Ovary (tissue), 7 donors: ENCODE measurements at regions not wholly inside any gene's neighbourhood (a gene's known extent, or its start where the extent isn't known, plus 50 kb on each side); places are given as distances from the start of the nearest gene placed in this dataset.

Experiments
- DNase-seq, 5 donors: peaks; one replicate each; pipeline ENCODE4 v3.0.0-alpha.2; 2019 to 2020
- H3K27ac ChIP-seq, 2 donors: fragments of 200-600 bp; one replicate each; pipeline versions ENCODE4 v1.5.1 to v1.8.0; 2019 to 2022
- H3K27me3 ChIP-seq: fragments of 200-600 bp; one replicate; pipeline ENCODE4 v1.8.0; 2022
- H3K36me3 ChIP-seq: fragments of 200-600 bp; sonication (generic); one replicate; pipeline ENCODE4 v1.5.1; 2019
- H3K4me1 ChIP-seq: one replicate; pipeline ENCODE4 v1.8.1; 2013; ENCODE audit warnings: mild to moderate bottlenecking, moderate library complexity; ENCODE audit not compliant: insufficient read depth
- H3K4me3 ChIP-seq: fragments of 200-600 bp; sonication (generic); one replicate; pipeline ENCODE4 v1.5.1; 2017
- H3K9me3 ChIP-seq, 2 donors: fragments of 200-600 bp in 1 of 2; sonication (generic) in 1 of 2; one replicate each; pipeline versions ENCODE4 v1.5.1 to v1.8.1; 2013 to 2019; ENCODE audit warnings: mild to moderate bottlenecking in 1 of 2, moderate library complexity in 1 of 2
- CTCF ChIP-seq, 3 donors: fragments of 450-650 bp in 2 of 3; fragments of 200-600 bp in 1 of 3; IDR thresholded peaks; one replicate each; pipeline versions ENCODE4 v1.5.1 to v1.8.0; 2016 to 2022; ENCODE audit warnings: antibody characterized with exemption in 3 of 3, mild to moderate bottlenecking in 1 of 3
- EP300 ChIP-seq: sonication (generic); formaldehyde crosslinking; IDR thresholded peaks from one replicate; pipeline ENCODE4 v1.6.1; 2017; ENCODE audit warnings: antibody characterized with exemption
- POLR2A ChIP-seq: fragments of 450-650 bp; IDR thresholded peaks from one replicate; pipeline ENCODE4 v1.6.1; 2017; ENCODE audit warnings: antibody characterized with exemption, mild to moderate bottlenecking, moderate library complexity
- WGBS, 3 donors: extraction: QIAGEN DNeasy Blood & Tissue Kit in 1 of 3; methylation state at CpG; one replicate each; pipeline versions ENCODE4 v1.1.5 to v1.1.7; 2013 to 2017; 5-methylcytosine and 5-hydroxymethylcytosine counted together
- intact Hi-C, 4 donors: fragments of 100-400 bp; cut with DNase I; formaldehyde crosslinking; loops; one replicate each; pipeline versions ENCODE4 v1.11.0 to v1.15.1; 2022 to 2023
- donor health status: DM: no; HTN: no; CAD: no; lungs with moderate emphysema.
- donor health status: DM: no; HTN: no; CAD: no.
- donor health status: Bipolar disorder and iron deficiency.
- donor health status: DM: no; HTN: no; CAD: no.
- donor health status: DM: yes; HTN: yes; CAD: no.

GRCh38 chrX:40385682-40386081 is 195.1 kb upstream of the ATP6AP2 start:
- no peaks in the 10 kb centered on the region for H3K27me3 ChIP-seq
- no peak overlapping the region for H3K27ac ChIP-seq
- 57 to 61% (median 60%) methylated on average over 3 of the region's 3 CpGs for WGBS, 3 donors
- H3K9me3 ChIP-seq = no peaks in the 10 kb centered on the region
- TF ChIP-seq CTCF (IDR thresholded peaks at IDR 0.05) (no peak), EP300 (no peak), POLR2A (no peak)
- intact Hi-C loops = no loop called here
- no peak overlapping the region for H3K4me3 ChIP-seq
- H3K36me3 ChIP-seq = no peaks in the 10 kb centered on the region
- no peaks in the 10 kb centered on the region for H3K4me1 ChIP-seq
- DNase-seq = no peak

GRCh38 chrX:40385256-40385655 is 195.5 kb upstream of the ATP6AP2 start:
- intact Hi-C loops = no loop called here
- 77 to 85% (median 81%) methylated on average over 10 of the region's 10 CpGs for WGBS, 3 donors
- H3K9me3 ChIP-seq = no peaks in the 10 kb centered on the region
- H3K36me3 ChIP-seq = no peaks in the 10 kb centered on the region
- no peak overlapping the region for H3K4me3 ChIP-seq
- no peak for DNase-seq
- no peaks in the 10 kb centered on the region for H3K27me3 ChIP-seq
- no peaks in the 10 kb centered on the region for H3K4me1 ChIP-seq
- no peak overlapping the region for H3K27ac ChIP-seq
- TF ChIP-seq POLR2A (no peak), CTCF (IDR thresholded peaks at IDR 0.05) (no peak), EP300 (no peak)

- Histone ChIP-seq H3K36me3 (no peaks in the 10 kb centered on the region), H3K27me3 (no peaks in the 10 kb centered on the region), H3K4me3 (no peak overlapping the region), H3K4me1 (no peaks in the 10 kb centered on the region), H3K27ac (no peak overlapping the region), H3K9me3 (no peaks in the 10 kb centered on the region)
- DNase-seq = no peak
- 67 to 75% (median 68%) methylated on average over 4 of the region's 4 CpGs for WGBS, 3 donors
- intact Hi-C loops = no loop called here
- TF ChIP-seq EP300 (no peak), CTCF (IDR thresholded peaks at IDR 0.05) (no peak), POLR2A (no peak)
Observed at GRCh38 chrX:40383969-40384368, 196.8 kb upstream of the ATP6AP2 start.

GRCh38 chrX:40383360-40383759 is 197.4 kb upstream of the ATP6AP2 start:
- TF ChIP-seq EP300 = no peak
- no peak for TF ChIP-seq POLR2A
- TF ChIP-seq CTCF (IDR thresholded peaks at IDR 0.05) = no peak
- Histone ChIP-seq H3K9me3 (no peaks in the 10 kb centered on the region), H3K27ac (no peak overlapping the region), H3K36me3 (no peaks in the 10 kb centered on the region), H3K4me3 (no peak overlapping the region), H3K4me1 (no peaks in the 10 kb centered on the region), H3K27me3 (no peaks in the 10 kb centered on the region)
- 62 to 73% (median 69%) methylated on average over 6 of the region's 6 CpGs for WGBS, 3 donors
- intact Hi-C loops = no loop called here
- no peak for DNase-seq
